BLaER1 treated with 17β-estradiol and CSF1 and Interleukin-3, amounts not matched to agents 10 nM and 100 nM (cell line): ENCODE measurements at regions not wholly inside any gene's neighbourhood (a gene's known extent, or its start where the extent isn't known, plus 50 kb on each side); places are given as distances from the start of the nearest gene placed in this dataset.
"Not testable (repeated sequence)": the region's sequence is repeated elsewhere in the genome, so short reads cannot be mapped to it uniquely, and the experiment has no call there.

Experiments used
- H3K27ac ChIP-seq, 11 experiments: shearing (Covaris generic); formaldehyde crosslinking; 2 replicates each; pipeline ENCODE4 v1.8.1; 2022
- H3K27me3 ChIP-seq, 11 experiments: shearing (Covaris generic); formaldehyde crosslinking; 2 replicates each; pipeline ENCODE4 v1.8.1; 2022
- H3K36me3 ChIP-seq, 11 experiments: shearing (Covaris generic); formaldehyde crosslinking; 2 replicates each; pipeline ENCODE4 v1.8.1; 2022
- H3K4me1 ChIP-seq, 10 experiments: shearing (Covaris generic); formaldehyde crosslinking; 2 replicates each; pipeline ENCODE4 v1.8.1; 2022
- H3K4me2 ChIP-seq, 11 experiments: shearing (Covaris generic); formaldehyde crosslinking; 2 replicates each; pipeline ENCODE4 v1.8.1; 2022
- H3K4me3 ChIP-seq, 10 experiments: shearing (Covaris generic); formaldehyde crosslinking; 2 replicates each; pipeline ENCODE4 v1.8.1; 2022
- H3K9ac ChIP-seq, 11 experiments: shearing (Covaris generic); formaldehyde crosslinking; 2 replicates each; pipeline ENCODE4 v1.8.1; 2022
- H3K9me3 ChIP-seq, 11 experiments: shearing (Covaris generic); formaldehyde crosslinking; replicated peaks in 1 of 11; 2 replicates each; pipeline ENCODE4 v1.8.1; 2022
- H4K20me1 ChIP-seq, 11 experiments: shearing (Covaris generic); formaldehyde crosslinking; 2 replicates each; pipeline ENCODE4 v1.8.1; 2022
- Cebpa-rat ChIP-seq, 11 experiments: shearing (Covaris generic); IDR thresholded peaks; 2 replicates each; pipeline ENCODE4 v1.8.1; 2022

GRCh38 chrX:112279940-112280339 lies 197.4 kb upstream of the TRPC5 start:
- Histone ChIP-seq H3K4me2 (no peak overlapping the region), H3K9ac (no peak overlapping the region), H3K27me3 (peaks cover 64 to 97% (median 92%) of the 10 kb centered on the region in 11 experiments), H3K4me3 (no peak overlapping the region), H3K27ac (no peak overlapping the region), H3K9me3 (no peaks in the 10 kb centered on the region), H3K36me3 (no peaks in the 10 kb centered on the region), H4K20me1 (no peaks in the 10 kb centered on the region; a peak in 1 of 22 replicates), H3K4me1 (no peaks in the 10 kb centered on the region)
- no peak for TF ChIP-seq Cebpa-rat (IDR thresholded peaks at IDR 0.05)

GRCh38 chrX:112270991-112271390 lies 188.4 kb upstream of the TRPC5 start:
- peaks cover 50 to 97% (median 86%) of the 10 kb centered on the region in 11 experiments for H3K27me3 ChIP-seq
- H3K4me2 ChIP-seq, result no peak overlapping the region
- no peaks in the 10 kb centered on the region; a peak in 1 of 22 replicates for H4K20me1 ChIP-seq
- TF ChIP-seq Cebpa-rat (IDR thresholded peaks at IDR 0.05), result no peak
- H3K9ac ChIP-seq, result no peak overlapping the region
- H3K36me3 ChIP-seq, result no peaks in the 10 kb centered on the region
- no peaks in the 10 kb centered on the region for H3K4me1 ChIP-seq
- H3K27ac ChIP-seq, result no peak overlapping the region
- no peaks in the 10 kb centered on the region for H3K9me3 ChIP-seq
- no peak overlapping the region for H3K4me3 ChIP-seq

GRCh38 chrX:112266136-112266535 lies 183.6 kb upstream of the TRPC5 start:
- no peak for TF ChIP-seq Cebpa-rat (IDR thresholded peaks at IDR 0.05)
- no peak overlapping the region for H3K27ac ChIP-seq
- no peaks in the 10 kb centered on the region for H3K36me3 ChIP-seq
- H3K4me3 ChIP-seq, result no peak overlapping the region
- H3K9me3 ChIP-seq, result no peaks in the 10 kb centered on the region
- H3K9ac ChIP-seq, result no peak overlapping the region
- H4K20me1 ChIP-seq, result no peaks in the 10 kb centered on the region; a peak in 1 of 22 replicates
- H3K4me1 ChIP-seq, result no peaks in the 10 kb centered on the region
- peaks cover 36 to 80% (median 75%) of the 10 kb centered on the region in 11 experiments for H3K27me3 ChIP-seq
- no peak overlapping the region for H3K4me2 ChIP-seq

- TF ChIP-seq Cebpa-rat (IDR thresholded peaks at IDR 0.05), result no peak
- Histone ChIP-seq H3K36me3 (no peaks in the 10 kb centered on the region), H3K27me3 (peaks cover 13 to 72% (median 55%) of the 10 kb centered on the region in 11 experiments), H3K9me3 (no peaks in the 10 kb centered on the region), H3K27ac (no peak overlapping the region), H3K4me2 (no peak overlapping the region), H4K20me1 (no peaks in the 10 kb centered on the region), H3K9ac (no peak overlapping the region), H3K4me1 (no peaks in the 10 kb centered on the region), H3K4me3 (no peak overlapping the region)
These were observed 176.8 kb upstream of the TRPC5 start for GRCh38 chrX:112259375-112259774.

GRCh38 chrX:112254896-112255295 lies 172.3 kb upstream of the TRPC5 start:
- H4K20me1 ChIP-seq, result no peaks in the 10 kb centered on the region
- H3K9me3 ChIP-seq, result no peaks in the 10 kb centered on the region
- H3K9ac ChIP-seq, result no peak overlapping the region
- no peaks in the 10 kb centered on the region for H3K36me3 ChIP-seq
- H3K4me1 ChIP-seq, result no peaks in the 10 kb centered on the region
- H3K4me2 ChIP-seq, result no peak overlapping the region
- peaks cover 27 to 94% (median 77%) of the 10 kb centered on the region in 11 experiments for H3K27me3 ChIP-seq
- no peak for TF ChIP-seq Cebpa-rat (IDR thresholded peaks at IDR 0.05)
- H3K27ac ChIP-seq, result no peak overlapping the region
- no peak overlapping the region for H3K4me3 ChIP-seq

- Histone ChIP-seq H3K36me3 (no peaks in the 10 kb centered on the region), H3K27ac (no peak overlapping the region), H3K27me3 (peaks cover 41 to 98% (median 84%) of the 10 kb centered on the region in 11 experiments), H3K9me3 (peaks cover 0 to 12% (median 9%) of the 10 kb centered on the region in 11 experiments; a peak in 11 of 22 replicates), H3K4me1 (no peaks in the 10 kb centered on the region), H3K9ac (no peak overlapping the region), H3K4me2 (no peak overlapping the region), H3K4me3 (no peak overlapping the region), H4K20me1 (no peaks in the 10 kb centered on the region)
- no peak for TF ChIP-seq Cebpa-rat (IDR thresholded peaks at IDR 0.05)
These were observed 165.1 kb upstream of the TRPC5 start for GRCh38 chrX:112247714-112248113.

GRCh38 chrX:112235547-112235946 lies 153.0 kb upstream of the TRPC5 start:
- H3K4me3 ChIP-seq, result no peak overlapping the region
- no peak for TF ChIP-seq Cebpa-rat (IDR thresholded peaks at IDR 0.05)
- no peaks in the 10 kb centered on the region for H3K9me3 ChIP-seq
- peaks cover 0 to 5% (median 0%) of the 10 kb centered on the region in 10 experiments; a peak in 2 of 20 replicates for H3K4me1 ChIP-seq
- no peak overlapping the region for H3K9ac ChIP-seq
- no peaks in the 10 kb centered on the region for H3K36me3 ChIP-seq
- no peak overlapping the region for H3K27ac ChIP-seq
- H3K4me2 ChIP-seq, result no peak overlapping the region
- peaks cover 58 to 86% (median 73%) of the 10 kb centered on the region in 11 experiments for H3K27me3 ChIP-seq
- H4K20me1 ChIP-seq, result no peaks in the 10 kb centered on the region

- no peaks in the 10 kb centered on the region for H3K36me3 ChIP-seq
- H3K4me2 ChIP-seq, result peak overlapping the region in 2 of 11 experiments; percentile 2 to 8; a peak in 1 of 22 replicates
- no peak overlapping the region for H3K9ac ChIP-seq
- no peaks in the 10 kb centered on the region for H4K20me1 ChIP-seq
- H3K27me3 ChIP-seq, result peaks cover 58 to 86% (median 71%) of the 10 kb centered on the region in 11 experiments
- TF ChIP-seq Cebpa-rat (IDR thresholded peaks at IDR 0.05), result no peak
- no peaks in the 10 kb centered on the region for H3K9me3 ChIP-seq
- peaks cover 0 to 5% (median 0%) of the 10 kb centered on the region in 10 experiments; a peak in 2 of 20 replicates for H3K4me1 ChIP-seq
- H3K27ac ChIP-seq, result no peak overlapping the region
- H3K4me3 ChIP-seq, result no peak overlapping the region
These were observed 150.6 kb upstream of the TRPC5 start for GRCh38 chrX:112233164-112233563.

GRCh38 chrX:112226795-112227194 lies 144.2 kb upstream of the TRPC5 start:
- peaks cover 64 to 88% (median 78%) of the 10 kb centered on the region in 11 experiments for H3K27me3 ChIP-seq
- H3K4me1 ChIP-seq, H3K4me2 ChIP-seq, H4K20me1 ChIP-seq, H3K36me3 ChIP-seq, H3K27ac ChIP-seq, H3K4me3 ChIP-seq, H3K9ac ChIP-seq, H3K9me3 ChIP-seq: not testable (repeated sequence)

- no peak overlapping the region for H3K4me2 ChIP-seq
- no peaks in the 10 kb centered on the region for H4K20me1 ChIP-seq
- H3K27me3 ChIP-seq, result peaks cover 69 to 100% (median 93%) of the 10 kb centered on the region in 11 experiments
- H3K4me1 ChIP-seq, result no peaks in the 10 kb centered on the region
- no peak overlapping the region for H3K4me3 ChIP-seq
- H3K36me3 ChIP-seq, result no peaks in the 10 kb centered on the region
- TF ChIP-seq Cebpa-rat (IDR thresholded peaks at IDR 0.05), result no peak
- no peak overlapping the region for H3K27ac ChIP-seq
- H3K9me3 ChIP-seq, result no peaks in the 10 kb centered on the region
- H3K9ac ChIP-seq, result no peak overlapping the region
These were observed 140.8 kb upstream of the TRPC5 start for GRCh38 chrX:112223391-112223790.
